Stomach (tissue), 4 donors: ENCODE measurements at regions not wholly inside any gene's neighbourhood (a gene's known extent, or its start where the extent isn't known, plus 50 kb on each side); places are given as distances from the start of the nearest gene placed in this dataset.

ENCODE experiments used
- CTCF ChIP-seq, 7 experiments: fragments of 450-650 bp in 4 of 7; fragments of 200-600 bp in 3 of 7; sonication (generic) in 3 of 7; IDR thresholded peaks; one replicate each; pipeline ENCODE4 v1.5.1; 2016 to 2019; ENCODE audit warnings: antibody characterized with exemption in 7 of 7, control low read depth in 2 of 7, mild to moderate bottlenecking in 1 of 7
- EP300 ChIP-seq: sonication (generic); formaldehyde crosslinking; IDR thresholded peaks from one replicate; pipeline ENCODE4 v1.6.1; 2017; ENCODE audit warnings: antibody characterized with exemption
- POLR2A ChIP-seq, 4 donors: fragments of 450-650 bp; IDR thresholded peaks; one replicate each; pipeline ENCODE4 v1.6.1; 2016; ENCODE audit warnings: antibody characterized with exemption in 4 of 4, control low read depth in 2 of 4, mild to moderate bottlenecking in 1 of 4, moderate library complexity in 1 of 4

- TF ChIP-seq CTCF (IDR thresholded peaks at IDR 0.05) (no peak), POLR2A (IDR thresholded peaks at IDR 0.05) (no peak), EP300 (no peak)
Measured at GRCh38 chr7:159280008-159280407, 135.3 kb upstream of the VIPR2 start.
